ENCODE measurements at regions not wholly inside any gene's neighbourhood (a gene's known extent, or its start where the extent isn't known, plus 50 kb on each side); places are given as distances from the start of the nearest gene placed in this dataset.

- DNase-seq = no peak
These were observed 183.7 kb downstream of the RGS3 start for GRCh38 chr9:113646946-113647914.

DNA sequence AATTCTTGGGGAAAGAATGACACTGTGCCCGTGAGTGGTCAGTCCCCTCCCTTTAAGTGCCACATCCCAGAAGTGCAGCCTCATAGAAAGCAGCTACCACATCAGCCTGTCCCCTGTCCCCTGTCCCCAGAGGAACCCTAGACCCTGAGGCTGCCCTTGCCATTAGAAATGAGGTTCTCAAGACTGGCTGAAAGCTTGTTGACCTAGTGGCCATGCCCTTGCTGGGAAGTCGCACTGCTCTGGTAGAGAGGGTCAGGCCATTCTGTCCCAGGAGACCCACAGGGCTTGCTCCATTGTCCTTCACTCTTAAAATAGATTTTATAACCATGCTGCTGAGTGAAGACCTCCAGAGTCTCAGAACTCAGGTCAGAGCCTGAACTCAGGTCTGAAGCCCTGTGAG is 184.5 kb downstream of the RGS3 start:
- no peak for DNase-seq

DNA sequence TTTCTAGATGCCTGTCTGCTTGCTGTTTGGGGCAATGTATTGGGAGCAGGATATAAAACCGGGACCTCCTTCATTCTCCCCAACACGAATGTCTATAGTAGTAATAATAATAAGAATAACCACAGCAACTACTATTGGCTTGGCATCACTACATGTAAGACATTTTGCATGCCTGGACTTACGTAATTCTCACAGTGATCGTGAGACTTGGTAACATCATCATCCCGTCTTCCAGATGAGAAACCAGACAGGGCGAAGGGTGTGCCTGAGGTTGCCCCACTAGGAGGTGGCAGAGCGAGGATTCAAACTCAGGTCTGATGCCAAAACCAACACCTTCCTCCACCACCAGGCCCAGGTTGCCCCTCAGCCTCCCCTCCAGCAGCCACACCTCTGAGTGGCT is 185.1 kb downstream of the RGS3 start:
- no peak for DNase-seq

DNA sequence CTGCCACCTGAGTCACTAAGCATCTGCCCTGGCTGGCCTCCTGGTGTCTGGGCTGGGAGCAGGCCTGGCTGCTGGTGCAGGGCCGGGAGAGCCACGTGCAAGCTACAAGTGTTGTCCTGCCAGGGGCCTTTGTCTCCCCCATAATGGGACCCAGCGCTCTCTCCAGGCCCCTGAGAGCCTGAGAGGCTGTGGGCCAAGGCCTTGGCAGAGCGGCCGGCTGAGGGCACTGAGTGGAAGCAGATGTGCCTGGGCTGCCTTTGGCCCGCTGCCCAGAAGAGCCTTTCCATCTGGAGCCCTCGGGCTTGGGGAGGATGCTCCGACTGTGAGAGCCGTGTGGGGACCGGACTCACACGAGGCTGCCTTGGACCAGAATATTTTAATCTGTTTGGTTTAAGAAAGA is 185.5 kb downstream of the RGS3 start:
- DNase-seq = no peak

DNA sequence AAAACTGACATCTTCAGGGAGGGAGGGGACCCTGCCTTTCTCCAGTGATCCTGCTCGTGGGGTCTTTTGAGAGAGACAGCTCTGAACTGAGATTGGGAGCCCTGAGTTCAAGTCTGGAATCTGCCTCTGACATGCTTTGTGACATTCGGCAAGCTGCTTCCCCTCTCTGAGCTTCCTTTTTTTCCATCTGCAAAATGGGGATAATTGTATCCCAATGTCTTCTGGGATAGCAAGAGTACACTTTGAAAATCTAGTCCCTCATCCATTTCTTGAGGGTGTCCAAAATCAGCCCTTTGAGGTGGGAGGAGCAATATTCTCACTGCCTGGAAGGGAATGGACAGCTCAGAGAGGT is 186.3 kb downstream of the RGS3 start:
- no peak for DNase-seq

- DNase-seq = no peak
These were observed 186.9 kb downstream of the RGS3 start for GRCh38 chr9:113650207-113651131.

- no peak for DNase-seq
These were observed 188.4 kb downstream of the RGS3 start for GRCh38 chr9:113651896-113652295.

- DNase-seq = no peak
These were observed 189.0 kb downstream of the RGS3 start for GRCh38 chr9:113652355-113653152.

DNA sequence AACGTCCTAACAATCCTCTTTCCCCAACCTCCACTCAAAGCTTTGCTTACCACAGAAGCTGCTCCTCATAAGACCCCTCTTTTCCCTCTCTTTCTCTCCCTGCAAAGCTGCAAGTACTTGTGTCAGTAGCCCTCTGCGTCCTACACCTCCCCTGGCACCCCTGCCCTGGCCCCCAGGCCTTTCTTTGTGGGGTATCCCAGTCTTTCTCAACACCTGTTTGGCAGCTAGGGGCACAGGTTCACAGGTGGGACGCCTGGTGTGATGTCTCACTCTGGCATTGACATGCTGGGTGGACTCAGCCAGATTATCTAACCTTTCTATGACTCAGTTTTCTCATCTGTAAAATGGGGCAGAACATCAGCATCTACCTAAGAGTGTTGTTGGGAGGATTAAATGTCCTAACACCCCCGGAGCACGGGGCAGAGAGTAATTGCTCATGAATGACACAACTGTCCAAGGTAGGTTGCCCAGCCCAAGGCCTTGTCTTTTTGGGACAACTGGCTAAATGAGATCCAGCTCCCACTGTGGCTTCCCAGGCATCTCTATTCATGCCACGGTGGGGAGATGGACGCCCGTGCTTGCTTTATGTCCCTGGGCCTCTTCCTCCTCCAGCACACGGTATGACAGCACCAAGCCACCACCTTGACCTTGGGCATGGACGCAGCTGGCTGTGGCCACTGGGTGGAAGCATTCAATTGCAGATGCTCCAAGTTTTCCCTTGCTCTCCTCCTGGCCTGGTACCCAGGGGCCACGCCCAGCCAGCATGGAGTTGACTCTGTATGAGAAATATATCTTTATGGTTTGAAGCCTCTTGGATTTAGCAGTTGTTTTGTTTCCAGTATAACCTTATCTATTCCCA is 190.4 kb downstream of the RGS3 start:
- no peak for DNase-seq

GRCh38 chr9:113654605-113655428 is 191.3 kb downstream of the RGS3 start:
- DNase-seq = no peak

GRCh38 chr9:113656771-113657670 is 193.5 kb downstream of the RGS3 start:
- no peak for DNase-seq

DNA sequence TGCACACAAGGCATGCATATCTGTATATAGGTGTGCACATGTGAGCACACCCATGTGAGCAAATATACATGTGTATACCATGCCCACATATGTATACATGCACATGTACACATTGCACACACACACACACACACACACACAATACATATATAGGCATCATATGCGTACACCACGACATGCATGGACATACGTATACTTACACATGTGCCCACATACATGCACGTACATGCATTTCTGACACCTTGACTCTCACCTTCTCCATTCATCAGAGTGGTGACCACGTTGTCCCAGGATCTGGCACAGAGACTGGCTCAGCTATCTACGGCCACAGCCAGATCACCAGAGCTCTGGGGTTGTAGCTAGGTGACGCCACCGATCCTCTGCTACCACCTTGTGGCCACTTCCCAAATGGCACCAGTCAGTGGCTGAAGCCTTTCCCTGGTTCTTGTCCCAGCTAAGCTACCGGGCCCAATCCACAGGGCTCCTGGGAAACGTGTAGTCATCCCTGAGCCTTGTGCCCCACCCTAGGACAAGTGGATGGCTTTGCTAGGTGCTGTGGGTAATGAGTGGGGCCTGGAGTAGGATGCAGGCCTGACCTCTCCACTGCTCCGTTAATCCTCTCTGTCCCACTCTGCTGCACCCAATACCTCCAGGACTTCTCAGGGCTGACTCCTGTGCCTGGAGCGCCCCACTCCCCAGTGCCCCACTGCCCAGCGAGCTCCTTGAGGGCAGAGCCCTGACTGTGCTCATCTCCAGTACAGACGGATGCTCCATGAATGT is 194.4 kb downstream of the RGS3 start:
- DNase-seq = peak; percentile 67

DNA sequence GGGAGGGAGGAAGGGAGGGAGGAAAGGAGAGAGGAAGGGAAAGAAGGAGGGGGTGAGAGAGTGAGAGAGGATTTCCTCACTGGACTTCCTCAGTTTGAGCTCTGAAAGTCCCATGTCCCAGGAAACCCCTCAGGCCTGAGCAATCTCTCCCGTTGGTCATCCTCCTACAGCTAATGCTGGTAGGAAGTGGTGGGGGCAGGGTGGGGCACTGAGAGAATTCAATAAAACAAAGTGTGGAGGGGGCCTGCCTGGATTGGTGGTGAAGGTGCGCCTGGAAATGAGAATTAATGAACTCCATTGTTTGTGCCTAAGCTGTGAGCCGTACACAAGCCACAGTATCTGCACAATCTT is 195.0 kb downstream of the RGS3 start:
- no peak for DNase-seq

DNA sequence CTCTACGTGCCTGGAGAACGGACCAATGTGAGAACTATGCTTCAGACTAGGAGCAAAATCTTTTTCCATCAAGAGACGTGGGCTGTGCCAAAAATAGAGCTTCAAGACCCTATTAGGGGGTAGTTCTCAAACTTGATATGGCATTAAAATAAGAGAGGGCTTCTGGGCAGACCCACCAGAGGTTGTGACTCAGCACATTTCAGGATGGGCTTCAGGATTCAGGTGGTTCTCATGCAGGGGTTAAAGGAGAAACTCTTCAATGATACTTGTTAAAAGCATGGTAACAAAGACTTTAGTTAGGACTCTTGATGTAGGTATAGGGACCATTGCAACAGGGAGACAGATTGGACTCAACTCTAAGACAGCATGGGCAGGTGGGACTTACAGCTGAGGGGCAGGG is 195.5 kb downstream of the RGS3 start:
- no peak for DNase-seq

- DNase-seq = no peak
These were observed 196.2 kb downstream of the RGS3 start for GRCh38 chr9:113659740-113660139.

GRCh38 chr9:113660196-113660595 is 196.7 kb downstream of the RGS3 start:
- DNase-seq = no peak

DNA sequence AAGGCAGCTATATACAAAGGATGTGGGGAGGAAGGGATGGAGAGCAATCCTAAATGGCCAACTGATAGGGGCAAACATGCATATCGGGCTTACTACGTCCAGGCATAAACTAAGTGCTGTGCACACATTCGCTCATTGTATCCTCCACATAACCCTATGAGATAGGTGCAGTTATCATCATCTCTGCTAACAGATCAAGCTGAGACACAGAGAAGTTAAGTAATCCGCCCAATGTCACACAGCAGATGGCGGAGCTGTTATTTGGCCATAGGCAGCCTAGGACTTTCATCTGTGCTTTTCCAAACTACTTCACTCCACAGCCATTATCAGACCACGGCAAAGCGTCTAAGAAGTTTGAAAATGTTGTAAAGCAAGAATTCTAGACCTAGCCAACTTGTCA is 197.5 kb downstream of the RGS3 start:
- no peak for DNase-seq

GRCh38 chr9:113664181-113664875 is 200.8 kb downstream of the RGS3 start:
- DNase-seq = no peak

GRCh38 chr9:113665064-113665463 is 201.5 kb downstream of the RGS3 start:
- no peak for DNase-seq
